Caco-2 (cell line): ENCODE measurements at regions not wholly inside any gene's neighbourhood (a gene's known extent, or its start where the extent isn't known, plus 50 kb on each side); places are given as distances from the start of the nearest gene placed in this dataset.

ENCODE experiments used
- BruUV-seq: library from RNA; stranded (reverse); fragments of 400-500 nt; replicated peaks from 2 replicates; lab custom pipeline; 2021; lab: Mats Ljungman, UMichigan
- CTCF ChIA-PET: fragments of 300-600 bp; sonication (Branson Sonifier 250); formaldehyde crosslinking; loops from one replicate; lab custom pipeline; 2022; ENCODE audit warnings: antibody characterized with exemption; lab: Charles Lee
- POLR2A ChIA-PET: fragments of 300-600 bp; sonication (Branson Sonifier 250); formaldehyde crosslinking; loops from one replicate; lab custom pipeline; 2022; ENCODE audit warnings: antibody characterized with exemption; lab: Charles Lee
- DNase-seq, 2 experiments: peaks; one replicate each; pipeline versions ENCODE4 v3.0.0 to v3.0.0-alpha.2; 2020 to 2022
- H3K27me3 ChIP-seq: replicated peaks from 2 replicates; pipeline ENCODE4 v1.6.0; 2011; ENCODE audit warnings: low read length; ENCODE audit not compliant: control insufficient read depth, insufficient read depth
- H3K36me3 ChIP-seq: 2 replicates; pipeline ENCODE4 v1.5.1; 2011; ENCODE audit warnings: low read length; ENCODE audit not compliant: control insufficient read depth, insufficient read depth
- H3K4me1 ChIP-seq: fragments of 250-450 bp; sonication (Bioruptor Pico); 2 replicates; pipeline ENCODE4 v1.5.1; 2020; ENCODE audit warnings: mild to moderate bottlenecking
- H3K4me3 ChIP-seq: 2 replicates; pipeline ENCODE4 v1.5.1; 2011; ENCODE audit warnings: low read depth, mild to moderate bottlenecking, control low read depth, low read length
- H3K9me3 ChIP-seq: fragments of 250-450 bp; sonication (Bioruptor Pico); 2 replicates; pipeline ENCODE4 v1.5.1; 2020; ENCODE audit warnings: mild to moderate bottlenecking, moderate library complexity
- H3K27ac Mint-ChIP-seq: one replicate; pipeline ENCODE4 v1.8.0; 2022; ENCODE audit warnings: mixed read lengths; ENCODE audit not compliant: unreplicated experiment
- H3K27me3 Mint-ChIP-seq: one replicate; pipeline ENCODE4 v1.8.0; 2022; ENCODE audit warnings: mixed read lengths; ENCODE audit not compliant: insufficient read depth, unreplicated experiment
- H3K36me3 Mint-ChIP-seq: one replicate; pipeline ENCODE4 v1.8.0; 2022; ENCODE audit warnings: mild to moderate bottlenecking, mixed read lengths; ENCODE audit not compliant: insufficient read depth, unreplicated experiment
- H3K4me1 Mint-ChIP-seq: one replicate; pipeline ENCODE4 v1.8.0; 2022; ENCODE audit warnings: low read depth, mixed read lengths; ENCODE audit not compliant: unreplicated experiment
- H3K4me3 Mint-ChIP-seq: one replicate; pipeline ENCODE4 v1.8.0; 2022; ENCODE audit warnings: mild to moderate bottlenecking, moderate library complexity, mixed read lengths; ENCODE audit not compliant: unreplicated experiment
- H3K9me3 Mint-ChIP-seq: one replicate; pipeline ENCODE4 v1.8.0; 2022; ENCODE audit warnings: mixed read lengths; ENCODE audit not compliant: unreplicated experiment
- CTCF ChIP-seq, 2 experiments: fragments of 200-600 bp in 1 of 2; IDR thresholded peaks; 1 replicate in 1 of 2; 2 replicates in 1 of 2; pipeline versions ENCODE4 v1.5.1 to v1.8.0; 2011 to 2022; ENCODE audit warnings: antibody characterized with exemption in 1 of 2, control low read depth in 1 of 2, inconsistent platforms in 1 of 2, low read depth in 1 of 2, low read length in 1 of 2, mild to moderate bottlenecking in 1 of 2, moderate library complexity in 1 of 2; ENCODE audit not compliant: insufficient read depth in 1 of 2, severe bottlenecking in 1 of 2, unreplicated experiment in 1 of 2
- intact Hi-C: fragments of 100-400 bp; cut with micrococcal nuclease; formaldehyde crosslinking; loops from one replicate; pipeline ENCODE4 v1.10.0; 2022; ENCODE audit not compliant: unreplicated experiment

GRCh38 chr4:41878991-41879491 lies 56.2 kb upstream of the TMEM33 start:
- Histone ChIP-seq H3K9me3 (no peaks in the 10 kb centered on the region), H3K4me3 (no peak overlapping the region), H3K36me3 (no peaks in the 10 kb centered on the region), H3K27me3 (no peaks in the 10 kb centered on the region), H3K4me1 (no peaks in the 10 kb centered on the region)
- H3K4me3 Mint-ChIP-seq = no peak overlapping the region
- CTCF ChIA-PET = no interaction called here
- H3K4me1 Mint-ChIP-seq = no peaks in the 10 kb centered on the region
- intact Hi-C loops = no loop called here
- POLR2A ChIA-PET = no interaction called here
- H3K27ac Mint-ChIP-seq = no peak overlapping the region
- no TSS peak for BruUV-seq
- H3K27me3 Mint-ChIP-seq = no peaks in the 10 kb centered on the region
- H3K9me3 Mint-ChIP-seq = no peaks in the 10 kb centered on the region
- DNase-seq = no peak
- TF ChIP-seq CTCF (IDR thresholded peaks at IDR 0.05; ENCODE audit: insufficient read depth in 1 of 2, low read depth in 1 of 2, low read length in 1 of 2, severe bottlenecking in 1 of 2, unreplicated experiment in 1 of 2) = no peak
- H3K36me3 Mint-ChIP-seq = no peaks in the 10 kb centered on the region

- Histone ChIP-seq H3K27me3 (no peaks in the 10 kb centered on the region), H3K4me1 (no peaks in the 10 kb centered on the region), H3K9me3 (no peaks in the 10 kb centered on the region), H3K36me3 (no peaks in the 10 kb centered on the region), H3K4me3 (no peak overlapping the region)
- BruUV-seq = no TSS peak
- no peak overlapping the region for H3K27ac Mint-ChIP-seq
- ChIA-PET CTCF (no interaction called here), POLR2A (no interaction called here)
- intact Hi-C loops = no loop called here
- no peaks in the 10 kb centered on the region for H3K27me3 Mint-ChIP-seq
- H3K9me3 Mint-ChIP-seq = no peaks in the 10 kb centered on the region
- no peaks in the 10 kb centered on the region for H3K36me3 Mint-ChIP-seq
- TF ChIP-seq CTCF (IDR thresholded peaks at IDR 0.05; ENCODE audit: insufficient read depth in 1 of 2, low read depth in 1 of 2, low read length in 1 of 2, severe bottlenecking in 1 of 2, unreplicated experiment in 1 of 2) = no peak
- no peak for DNase-seq
- no peaks in the 10 kb centered on the region for H3K4me1 Mint-ChIP-seq
- H3K4me3 Mint-ChIP-seq = no peak overlapping the region
Measured at GRCh38 chr4:41878170-41878969, 56.9 kb upstream of the TMEM33 start.

- no peaks in the 10 kb centered on the region for H3K36me3 ChIP-seq
- H3K4me1 Mint-ChIP-seq = no peaks in the 10 kb centered on the region
- no TSS peak for BruUV-seq
- no peaks in the 10 kb centered on the region for H3K9me3 ChIP-seq
- intact Hi-C loops = no loop called here
- ChIA-PET POLR2A (no interaction called here), CTCF (no interaction called here)
- H3K27me3 Mint-ChIP-seq = no peaks in the 10 kb centered on the region
- no peaks in the 10 kb centered on the region for H3K4me1 ChIP-seq
- no peaks in the 10 kb centered on the region for H3K27me3 ChIP-seq
- no peak overlapping the region for H3K4me3 Mint-ChIP-seq
- no peaks in the 10 kb centered on the region for H3K36me3 Mint-ChIP-seq
- no peak for DNase-seq
- no peak for TF ChIP-seq CTCF (IDR thresholded peaks at IDR 0.05; ENCODE audit: insufficient read depth in 1 of 2, low read depth in 1 of 2, low read length in 1 of 2, severe bottlenecking in 1 of 2, unreplicated experiment in 1 of 2)
- H3K27ac Mint-ChIP-seq = no peak overlapping the region
- no peak overlapping the region for H3K4me3 ChIP-seq
- no peaks in the 10 kb centered on the region for H3K9me3 Mint-ChIP-seq
Measured at GRCh38 chr4:41877020-41877796, 58.0 kb upstream of the TMEM33 start.
